ENCODE measurements at regions not wholly inside any gene's neighbourhood (a gene's known extent, or its start where the extent isn't known, plus 50 kb on each side); places are given as distances from the start of the nearest gene placed in this dataset.

DNA sequence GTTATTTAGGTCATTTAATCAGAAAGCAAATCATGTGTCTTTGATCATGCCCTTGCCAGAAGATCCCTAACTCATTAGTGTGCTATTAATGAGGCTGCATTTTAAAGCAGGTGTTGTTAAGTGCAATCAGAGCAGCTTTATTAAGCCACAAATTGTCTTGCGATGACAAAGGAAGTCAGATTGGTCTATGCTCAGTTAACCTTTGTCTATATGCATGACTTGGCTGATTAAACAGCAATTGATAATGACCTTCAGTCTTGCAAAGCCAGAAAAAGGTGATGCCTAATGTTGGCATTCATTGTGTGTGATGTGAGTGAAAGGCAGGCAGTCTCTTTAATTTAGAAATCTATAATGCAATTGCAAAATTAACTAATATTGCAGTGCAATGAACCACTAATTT is 166.9 kb downstream of the RND3 start:
- TF ChIP-seq POLR2A (IDR thresholded peaks at IDR 0.05), result no peak
- TF ChIP-seq, protein P1, sequence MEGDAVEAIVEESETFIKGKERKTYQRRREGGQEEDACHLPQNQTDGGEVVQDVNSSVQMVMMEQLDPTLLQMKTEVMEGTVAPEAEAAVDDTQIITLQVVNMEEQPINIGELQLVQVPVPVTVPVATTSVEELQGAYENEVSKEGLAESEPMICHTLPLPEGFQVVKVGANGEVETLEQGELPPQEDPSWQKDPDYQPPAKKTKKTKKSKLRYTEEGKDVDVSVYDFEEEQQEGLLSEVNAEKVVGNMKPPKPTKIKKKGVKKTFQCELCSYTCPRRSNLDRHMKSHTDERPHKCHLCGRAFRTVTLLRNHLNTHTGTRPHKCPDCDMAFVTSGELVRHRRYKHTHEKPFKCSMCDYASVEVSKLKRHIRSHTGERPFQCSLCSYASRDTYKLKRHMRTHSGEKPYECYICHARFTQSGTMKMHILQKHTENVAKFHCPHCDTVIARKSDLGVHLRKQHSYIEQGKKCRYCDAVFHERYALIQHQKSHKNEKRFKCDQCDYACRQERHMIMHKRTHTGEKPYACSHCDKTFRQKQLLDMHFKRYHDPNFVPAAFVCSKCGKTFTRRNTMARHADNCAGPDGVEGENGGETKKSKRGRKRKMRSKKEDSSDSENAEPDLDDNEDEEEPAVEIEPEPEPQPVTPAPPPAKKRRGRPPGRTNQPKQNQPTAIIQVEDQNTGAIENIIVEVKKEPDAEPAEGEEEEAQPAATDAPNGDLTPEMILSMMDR (IDR thresholded peaks at IDR 0.05), result no peak
- H3K4me1 ChIP-seq, result peaks cover 0 to 4% (median 4%) of the 10 kb centered on the region in 3 donors

DNA sequence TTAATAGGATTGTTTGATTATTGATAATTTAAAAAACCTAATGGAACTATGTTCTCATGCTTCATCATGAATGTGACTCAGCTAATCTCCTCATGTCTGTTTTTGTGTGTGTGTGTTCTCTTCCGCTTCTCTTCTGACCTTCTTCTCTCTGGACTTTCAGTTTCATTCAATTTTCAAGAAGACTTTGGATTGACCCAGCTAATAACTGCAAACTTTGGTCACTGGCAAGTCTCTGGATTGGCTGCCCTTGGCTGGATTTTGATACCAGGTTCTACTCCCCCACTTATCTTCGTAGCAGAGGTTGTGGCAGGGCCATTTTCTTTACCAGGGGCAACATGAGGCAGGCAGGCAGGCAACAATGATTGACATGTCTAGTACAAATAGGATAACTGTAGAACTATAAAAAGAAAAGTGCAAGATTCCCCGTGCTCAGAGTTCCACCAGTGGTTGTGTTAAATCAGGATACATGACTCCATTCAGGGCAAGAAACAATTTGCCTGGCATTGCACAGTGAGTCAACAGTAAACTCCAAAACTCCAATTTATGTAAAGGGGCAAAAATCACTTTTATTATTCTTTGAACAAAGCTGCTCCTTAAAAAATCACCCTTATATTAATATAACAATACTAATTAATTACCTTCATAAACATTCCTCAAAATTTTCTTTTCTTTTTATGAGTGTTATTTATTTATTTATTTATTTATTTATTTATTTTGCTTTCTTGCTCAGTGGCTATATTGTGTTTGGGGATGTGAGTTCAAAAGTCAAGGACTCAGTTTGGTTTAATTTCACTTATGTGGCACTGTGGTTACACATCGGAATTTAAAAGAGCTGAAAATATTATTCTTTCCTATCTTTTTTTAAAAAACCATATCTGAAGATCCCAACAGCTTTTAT is 167.6 kb downstream of the RND3 start:
- DNase-seq, result no peak
- no peaks in the 10 kb centered on the region for H3K9me3 ChIP-seq
- no peak overlapping the region for H3K4me3 ChIP-seq
- H3K4me1 ChIP-seq, result no peaks in the 10 kb centered on the region
- H3K27ac ChIP-seq, result no peak overlapping the region
- intact Hi-C loops (cut with DNase I), result no loop called here
- H3K36me3 ChIP-seq, result no peaks in the 10 kb centered on the region
- no peaks in the 10 kb centered on the region for H3K27me3 ChIP-seq
- TF ChIP-seq, protein P1 (IDR thresholded peaks at IDR 0.05), result no peak
- no peak for TF ChIP-seq POLR2A (IDR thresholded peaks at IDR 0.05)
- WGBS, 2 donors, result 87 to 88% methylated on average over 4 of the region's 4 CpGs

More for the DNA sequence above, 166.9 kb downstream of the RND3 start:
- no peak overlapping the region for H3K27ac ChIP-seq
- no peak overlapping the region for H3K4me3 ChIP-seq
- DNase-seq, result no peak
- H3K36me3 ChIP-seq, result no peaks in the 10 kb centered on the region
- no peaks in the 10 kb centered on the region for H3K27me3 ChIP-seq
- 78% methylated on average over 1 of the region's 1 CpG for WGBS, 2 donors
- no peaks in the 10 kb centered on the region for H3K9me3 ChIP-seq
- intact Hi-C loops (cut with DNase I), result no loop called here

DNA sequence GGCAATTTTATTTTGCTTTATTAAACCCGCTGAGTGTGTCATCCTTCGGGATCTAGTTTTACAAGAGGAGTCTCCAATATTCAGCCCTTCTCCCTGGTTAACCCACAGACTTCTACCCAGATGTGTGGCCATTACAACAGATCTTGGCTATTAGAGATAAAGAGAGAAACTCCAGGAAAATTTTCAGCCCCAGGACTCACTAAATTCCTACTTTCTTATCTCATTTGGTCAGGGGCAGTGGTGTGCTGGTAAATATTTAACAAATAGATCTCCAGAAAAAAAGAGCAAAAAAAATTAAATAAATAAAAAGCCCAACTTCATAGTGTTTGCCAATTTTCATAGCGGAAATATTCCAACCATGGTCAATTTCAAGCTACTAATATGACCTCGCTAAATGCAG is 168.4 kb downstream of the RND3 start:
- H3K27me3 ChIP-seq, result no peaks in the 10 kb centered on the region
- no peak overlapping the region for H3K27ac ChIP-seq
- no peak overlapping the region for H3K4me3 ChIP-seq
- 92 to 95% methylated on average over 4 of the region's 4 CpGs for WGBS, 2 donors
- H3K9me3 ChIP-seq, result no peaks in the 10 kb centered on the region
- no peaks in the 10 kb centered on the region for H3K36me3 ChIP-seq
- intact Hi-C loops (cut with DNase I), result no loop called here
- no peak for DNase-seq
- H3K4me1 ChIP-seq, result no peaks in the 10 kb centered on the region
- TF ChIP-seq, protein P1 (IDR thresholded peaks at IDR 0.05), result no peak
- TF ChIP-seq POLR2A (IDR thresholded peaks at IDR 0.05), result no peak

DNA sequence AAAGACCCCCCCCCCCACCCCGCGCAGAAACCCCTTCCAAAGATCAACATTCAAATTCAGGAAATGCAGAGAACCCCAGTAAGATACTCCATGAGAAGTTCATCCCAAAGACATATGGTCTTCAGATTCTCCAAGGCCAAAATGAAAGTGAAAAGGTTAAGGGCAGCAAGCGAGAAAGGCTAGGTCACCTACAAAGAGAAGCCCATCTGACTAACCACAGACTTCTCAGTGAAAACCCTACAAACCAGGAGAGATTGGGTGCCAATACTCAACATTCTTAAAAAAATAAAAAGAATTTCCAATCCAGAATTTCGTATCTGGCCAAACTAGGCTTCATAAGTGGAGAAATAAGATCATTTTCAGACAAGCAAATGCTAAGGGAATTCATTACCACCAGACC is 175.2 kb downstream of the RND3 start:
- no peak overlapping the region for H3K27ac ChIP-seq
- TF ChIP-seq, protein P1 (IDR thresholded peaks at IDR 0.05), result no peak
- no peak for TF ChIP-seq POLR2A (IDR thresholded peaks at IDR 0.05)
- H3K4me3 ChIP-seq, result no peak overlapping the region
- intact Hi-C loops (cut with DNase I), result no loop called here
- no peaks in the 10 kb centered on the region for H3K9me3 ChIP-seq
- no peak for DNase-seq
- peaks cover 0 to 16% (median 2%) of the 10 kb centered on the region in 3 donors for H3K4me1 ChIP-seq
- WGBS, 2 donors, result 76 to 94% methylated on average over 4 of the region's 4 CpGs
- no peaks in the 10 kb centered on the region for H3K36me3 ChIP-seq
- H3K27me3 ChIP-seq, result no peaks in the 10 kb centered on the region

DNA sequence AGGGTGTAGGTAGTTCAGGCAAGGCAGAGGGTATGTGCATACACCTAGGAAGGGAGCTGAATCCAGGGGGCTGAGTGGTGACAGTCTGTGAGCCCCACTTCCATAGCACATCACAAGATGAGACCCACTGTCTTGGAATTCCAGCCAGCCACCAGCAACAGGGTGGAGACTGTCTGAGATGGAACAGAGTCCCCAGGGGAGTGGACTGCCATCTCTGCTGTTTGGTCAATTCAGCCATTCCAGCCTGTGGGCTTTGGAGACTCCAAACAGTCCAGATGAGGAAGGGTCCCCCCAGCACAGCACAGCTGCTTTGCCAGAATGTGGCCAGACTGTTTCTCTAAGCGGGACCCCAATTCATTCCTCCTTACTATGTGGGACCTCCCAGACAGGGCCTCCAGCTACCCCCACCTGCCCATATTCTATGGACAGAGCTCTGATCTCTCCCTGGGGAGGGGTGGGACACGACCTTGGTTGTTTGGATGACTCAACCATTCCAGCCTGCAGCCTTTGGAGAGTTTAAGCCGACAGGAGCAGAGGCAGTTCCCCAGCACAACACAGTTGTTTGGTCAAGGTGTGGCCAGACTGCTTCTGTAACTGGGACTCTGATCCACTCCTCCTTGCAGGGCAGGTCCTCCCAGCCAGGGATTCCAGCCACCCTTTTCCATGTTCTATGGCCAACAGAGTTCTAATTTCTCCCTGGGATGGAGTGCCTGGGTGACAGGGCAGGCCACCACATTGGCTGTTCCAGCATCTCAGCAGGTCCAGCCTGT is 178.0 kb downstream of the RND3 start:
- Histone ChIP-seq H3K4me1 (peaks cover 0 to 16% (median 2%) of the 10 kb centered on the region in 3 donors), H3K27ac (no peak overlapping the region), H3K36me3 (no peaks in the 10 kb centered on the region), H3K4me3 (no peak overlapping the region), H3K27me3 (no peaks in the 10 kb centered on the region), H3K9me3 (peaks cover 0 to 2% (median 0%) of the 10 kb centered on the region in 3 donors)
- intact Hi-C loops (cut with DNase I), result no loop called here
- DNase-seq, result no peak
- WGBS, 2 donors, result 45% methylated on average over 3 of the region's 3 CpGs; no CpG with 5 or more reads in 1 of the 2 donors
- TF ChIP-seq POLR2A (IDR thresholded peaks at IDR 0.05), result no peak
- TF ChIP-seq, protein P1 (IDR thresholded peaks at IDR 0.05), result no peak

All from esophagus squamous epithelium (tissue), 5 donors.